B cell (primary cell): ENCODE measurements at regions not wholly inside any gene's neighbourhood (a gene's known extent, or its start where the extent isn't known, plus 50 kb on each side); places are given as distances from the start of the nearest gene placed in this dataset.

Experiments
- ATAC-seq: fragments of 200-7000 bp; cut with Tn5 transposase; one replicate; pipeline ENCODE4 v1.10.0; 2021; ENCODE audit warnings: low read depth, mild to moderate bottlenecking, moderate number of reproducible peaks, moderate library complexity
- CTCF ChIA-PET: fragments of 350-600 bp; sonication (Branson Sonifier 250); formaldehyde crosslinking; loops from one replicate; lab custom pipeline; 2021; ENCODE audit warnings: antibody characterized with exemption, inconsistent platforms; lab: Charles Lee
- POLR2A ChIA-PET: fragments of 350-600 bp; sonication (Branson Sonifier 250); formaldehyde crosslinking; loops from one replicate; lab custom pipeline; 2021; ENCODE audit warnings: antibody characterized with exemption; lab: Charles Lee
- DNase-seq: peaks from one replicate; pipeline ENCODE4 v3.0.0; 2013
- H2AFZ ChIP-seq: 2 replicates; pipeline ENCODE4 v1.6.1; 2012; ENCODE audit warnings: mild to moderate bottlenecking, low read depth, low read length; ENCODE audit not compliant: insufficient read depth, poor library complexity, severe bottlenecking
- H3K27ac ChIP-seq, 2 donors: 1 replicate in 1 of 2; 2 replicates in 1 of 2; pipeline ENCODE4 v1.5.1; 2012 to 2013; ENCODE audit warnings: low read length in 2 of 2, mild to moderate bottlenecking in 2 of 2, moderate library complexity in 1 of 2
- H3K27me3 ChIP-seq, 4 experiments: fragments of 200-600 bp in 1 of 4; sonication (generic) in 1 of 4; replicated peaks in 1 of 4; 1 replicate in 2 of 4; 2 replicates in 2 of 4; pipeline versions ENCODE4 v1.6.1 to v1.7.0; 2013 to 2016; ENCODE audit warnings: low read length in 3 of 4, mild to moderate bottlenecking in 2 of 4, mixed read lengths in 1 of 4, moderate library complexity in 1 of 4; ENCODE audit not compliant: insufficient read depth in 4 of 4, control insufficient read depth in 3 of 4; ENCODE audit errors: control extremely low read depth in 1 of 4
- H3K36me3 ChIP-seq, 2 experiments: replicated peaks in 1 of 2; 1 replicate in 1 of 2; 2 replicates in 1 of 2; pipeline versions ENCODE4 v1.6.1 to v1.7.1; 2013; ENCODE audit warnings: low read length in 1 of 2; ENCODE audit not compliant: insufficient read depth in 2 of 2, control insufficient read depth in 1 of 2; ENCODE audit errors: control extremely low read depth in 1 of 2, extremely low read depth in 1 of 2
- H3K4me1 ChIP-seq, 2 donors: fragments of 200-600 bp in 1 of 2; sonication (generic) in 1 of 2; 1 replicate in 1 of 2; 2 replicates in 1 of 2; pipeline versions ENCODE4 v1.5.1 to v1.6.1; 2013 to 2017; ENCODE audit warnings: low read length in 2 of 2; ENCODE audit not compliant: control insufficient read depth in 2 of 2, insufficient read depth in 2 of 2
- H3K4me2 ChIP-seq: replicated peaks from 2 replicates; pipeline ENCODE3; 2012; ENCODE audit warnings: mild to moderate bottlenecking, low read depth, low read length; ENCODE audit not compliant: poor library complexity, severe bottlenecking
- H3K4me3 ChIP-seq, 5 experiments: fragments of 200-600 bp in 1 of 5; sonication (generic) in 1 of 5; 1 replicate in 3 of 5; 2 replicates in 2 of 5; pipeline versions ENCODE4 v1.5.1 to v1.7.0; 2011 to 2016; ENCODE audit warnings: low read length in 4 of 5, mild to moderate bottlenecking in 4 of 5, low read depth in 2 of 5, control low read depth in 1 of 5, moderate library complexity in 1 of 5; ENCODE audit not compliant: insufficient read depth in 1 of 5; ENCODE audit errors: control extremely low read depth in 1 of 5, extremely low read depth in 1 of 5
- H3K79me2 ChIP-seq: fragments of 200-600 bp; sonication (generic); one replicate; pipeline ENCODE4 v1.6.0; 2016; ENCODE audit warnings: low read length; ENCODE audit not compliant: control insufficient read depth, insufficient read depth
- H3K9ac ChIP-seq: fragments of 200-600 bp; sonication (generic); 2 replicates; pipeline ENCODE4 v1.6.1; 2017; ENCODE audit warnings: mild to moderate bottlenecking, low read length, moderate library complexity
- H3K9me3 ChIP-seq, 3 donors: one replicate each; pipeline versions ENCODE4 v1.6.1 to v1.7.1; 2013; ENCODE audit warnings: low read length in 2 of 3; ENCODE audit not compliant: control insufficient read depth in 2 of 3, insufficient read depth in 1 of 3; ENCODE audit errors: control extremely low read depth in 1 of 3
- H4K20me1 ChIP-seq: 2 replicates; pipeline ENCODE4 v1.6.0; 2012; ENCODE audit warnings: mild to moderate bottlenecking, low read length; ENCODE audit not compliant: insufficient read depth, control insufficient read depth, poor library complexity, severe bottlenecking
- H3K27ac Mint-ChIP-seq: one replicate; pipeline ENCODE4 v1.8.0; 2021; ENCODE audit warnings: mixed read lengths
- H3K27me3 Mint-ChIP-seq: one replicate; pipeline ENCODE4 v1.8.0; 2021; ENCODE audit warnings: mixed read lengths
- H3K4me1 Mint-ChIP-seq: one replicate; pipeline ENCODE4 v1.8.0; 2021; ENCODE audit warnings: mixed read lengths
- H3K4me3 Mint-ChIP-seq: one replicate; pipeline ENCODE4 v1.8.0; 2021; ENCODE audit warnings: mixed read lengths
- H3K9me3 Mint-ChIP-seq: one replicate; pipeline ENCODE4 v1.8.0; 2022; ENCODE audit warnings: mixed read lengths; ENCODE audit not compliant: insufficient read depth
- EZH2 ChIP-seq: IDR thresholded peaks from 2 replicates; pipeline ENCODE4 v1.6.1; 2012; ENCODE audit warnings: borderline replicate concordance, low read depth, mild to moderate bottlenecking, moderate library complexity, low read length; ENCODE audit not compliant: insufficient read depth, poor library complexity, severe bottlenecking
- WGBS: methylation state at CpG from one replicate; pipeline ENCODE4 v1.1.5; 2013; ENCODE audit warnings: missing lambda C conversion rate; ENCODE audit not compliant: insufficient coverage; 5-methylcytosine and 5-hydroxymethylcytosine counted together
- intact Hi-C: fragments of 100-400 bp; cut with micrococcal nuclease; formaldehyde crosslinking; loops from one replicate; pipeline ENCODE4 v1.10.0; 2022
- TF ChIP-seq, protein P1 (sequence below): fragments of 200-600 bp; IDR thresholded peaks from one replicate; pipeline ENCODE4 v1.8.0; 2022; ENCODE audit warnings: antibody characterized with exemption, mild to moderate bottlenecking

DNA sequence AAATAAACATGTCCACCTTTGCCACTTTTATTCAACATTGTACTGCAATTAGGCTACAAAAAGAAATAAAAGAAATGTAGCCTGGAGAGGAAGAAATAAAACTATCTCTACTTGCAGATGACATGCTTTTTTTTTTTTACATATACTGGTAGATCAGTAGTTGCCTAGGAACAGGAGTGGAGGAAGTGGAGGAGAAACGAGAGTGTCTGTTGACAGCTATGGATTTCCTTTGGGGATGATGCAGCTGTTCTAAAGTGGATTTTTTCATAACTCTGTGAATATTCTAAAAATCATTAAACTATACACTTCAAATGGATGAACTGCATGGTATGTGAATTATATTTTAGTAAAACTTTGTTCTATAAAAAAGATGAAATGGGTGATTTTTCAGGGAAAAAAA is 116.4 kb downstream of the ANAPC4 start:
- TF ChIP-seq EZH2, result no peak
- TF ChIP-seq, protein P1, sequence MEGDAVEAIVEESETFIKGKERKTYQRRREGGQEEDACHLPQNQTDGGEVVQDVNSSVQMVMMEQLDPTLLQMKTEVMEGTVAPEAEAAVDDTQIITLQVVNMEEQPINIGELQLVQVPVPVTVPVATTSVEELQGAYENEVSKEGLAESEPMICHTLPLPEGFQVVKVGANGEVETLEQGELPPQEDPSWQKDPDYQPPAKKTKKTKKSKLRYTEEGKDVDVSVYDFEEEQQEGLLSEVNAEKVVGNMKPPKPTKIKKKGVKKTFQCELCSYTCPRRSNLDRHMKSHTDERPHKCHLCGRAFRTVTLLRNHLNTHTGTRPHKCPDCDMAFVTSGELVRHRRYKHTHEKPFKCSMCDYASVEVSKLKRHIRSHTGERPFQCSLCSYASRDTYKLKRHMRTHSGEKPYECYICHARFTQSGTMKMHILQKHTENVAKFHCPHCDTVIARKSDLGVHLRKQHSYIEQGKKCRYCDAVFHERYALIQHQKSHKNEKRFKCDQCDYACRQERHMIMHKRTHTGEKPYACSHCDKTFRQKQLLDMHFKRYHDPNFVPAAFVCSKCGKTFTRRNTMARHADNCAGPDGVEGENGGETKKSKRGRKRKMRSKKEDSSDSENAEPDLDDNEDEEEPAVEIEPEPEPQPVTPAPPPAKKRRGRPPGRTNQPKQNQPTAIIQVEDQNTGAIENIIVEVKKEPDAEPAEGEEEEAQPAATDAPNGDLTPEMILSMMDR, result no peak

DNA sequence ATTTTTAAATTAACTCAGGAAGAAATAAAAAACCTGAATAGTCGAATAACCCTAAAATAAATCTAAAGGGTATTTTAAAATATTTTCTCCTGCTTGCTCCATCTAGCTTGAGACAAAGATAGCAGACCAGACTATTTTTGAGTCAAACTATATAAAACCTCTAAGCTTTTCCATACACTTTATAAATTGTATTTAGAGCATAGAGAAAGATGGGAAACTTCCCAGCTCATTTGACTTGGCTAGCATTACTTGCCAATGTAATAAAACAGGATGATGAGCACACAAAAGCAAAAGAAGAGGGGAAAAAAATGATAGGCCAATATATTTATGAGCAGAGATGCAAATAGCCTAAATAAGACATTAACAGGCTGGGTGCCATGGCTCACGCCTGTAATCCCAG is 117.1 kb downstream of the ANAPC4 start:
- Histone ChIP-seq H3K27ac (no peak overlapping the region), H4K20me1 (no peaks in the 10 kb centered on the region), H2AFZ (no peak overlapping the region), H3K79me2 (no peaks in the 10 kb centered on the region), H3K4me2 (no peak overlapping the region), H3K36me3 (no peaks in the 10 kb centered on the region), H3K4me1 (no peaks in the 10 kb centered on the region), H3K27me3 (no peaks in the 10 kb centered on the region), H3K4me3 (no peak overlapping the region), H3K9me3 (no peaks in the 10 kb centered on the region), H3K9ac (no peak overlapping the region)
- no peak for TF ChIP-seq EZH2
- TF ChIP-seq, protein P1, result no peak
- POLR2A ChIA-PET, result no interaction called here
- DNase-seq (no peak), ATAC-seq (no peak)
- no peaks in the 10 kb centered on the region for H3K4me1 Mint-ChIP-seq
- no peak overlapping the region for H3K27ac Mint-ChIP-seq
- WGBS, result no CpG with 5 or more reads among the region's 2 CpGs
- no peaks in the 10 kb centered on the region for H3K9me3 Mint-ChIP-seq
- intact Hi-C loops, result no loop called here
- peaks cover 8% of the 10 kb centered on the region for H3K27me3 Mint-ChIP-seq
- CTCF ChIA-PET, result no interaction called here
- H3K4me3 Mint-ChIP-seq, result no peak overlapping the region

More for the DNA sequence above, 116.4 kb downstream of the ANAPC4 start:
- DNase-seq (no peak), ATAC-seq (no peak)
- no peaks in the 10 kb centered on the region for H3K79me2 ChIP-seq
- H3K36me3 ChIP-seq, result no peaks in the 10 kb centered on the region
- ChIA-PET CTCF (no interaction called here), POLR2A (no interaction called here)
- H3K4me3 Mint-ChIP-seq, result no peak overlapping the region
- no peaks in the 10 kb centered on the region for H3K4me1 ChIP-seq
- no peaks in the 10 kb centered on the region for H3K4me1 Mint-ChIP-seq
- H3K9ac ChIP-seq, result no peak overlapping the region
- intact Hi-C loops, result no loop called here
- no peak overlapping the region for H3K27ac ChIP-seq
- no peaks in the 10 kb centered on the region for H3K9me3 ChIP-seq
- no CpG with 5 or more reads among the region's 1 CpG for WGBS
- H3K27me3 ChIP-seq, result peaks cover 0 to 2% (median 0%) of the 10 kb centered on the region in 4 experiments
- H2AFZ ChIP-seq, result no peak overlapping the region
- peaks cover 8% of the 10 kb centered on the region for H3K27me3 Mint-ChIP-seq
- no peaks in the 10 kb centered on the region for H4K20me1 ChIP-seq
- H3K4me3 ChIP-seq, result no peak overlapping the region
- no peak overlapping the region for H3K4me2 ChIP-seq
- H3K9me3 Mint-ChIP-seq, result no peaks in the 10 kb centered on the region
- no peak overlapping the region for H3K27ac Mint-ChIP-seq
